GM18505 (cell line): ENCODE measurements at regions not wholly inside any gene's neighbourhood (a gene's known extent, or its start where the extent isn't known, plus 50 kb on each side); places are given as distances from the start of the nearest gene placed in this dataset.

ENCODE experiments used
- ATAC-seq: cut with Tn5 transposase; IDR thresholded peaks from one replicate; pipeline ENCODE4 v1.9.1; 2021; ENCODE audit not compliant: unreplicated experiment
- POLR2A ChIP-seq: IDR thresholded peaks from 4 replicates; pipeline ENCODE4 v1.6.1; 2011; ENCODE audit warnings: borderline replicate concordance; ENCODE audit not compliant: insufficient read depth, insufficient read length; ENCODE audit errors: extremely low read depth

DNA sequence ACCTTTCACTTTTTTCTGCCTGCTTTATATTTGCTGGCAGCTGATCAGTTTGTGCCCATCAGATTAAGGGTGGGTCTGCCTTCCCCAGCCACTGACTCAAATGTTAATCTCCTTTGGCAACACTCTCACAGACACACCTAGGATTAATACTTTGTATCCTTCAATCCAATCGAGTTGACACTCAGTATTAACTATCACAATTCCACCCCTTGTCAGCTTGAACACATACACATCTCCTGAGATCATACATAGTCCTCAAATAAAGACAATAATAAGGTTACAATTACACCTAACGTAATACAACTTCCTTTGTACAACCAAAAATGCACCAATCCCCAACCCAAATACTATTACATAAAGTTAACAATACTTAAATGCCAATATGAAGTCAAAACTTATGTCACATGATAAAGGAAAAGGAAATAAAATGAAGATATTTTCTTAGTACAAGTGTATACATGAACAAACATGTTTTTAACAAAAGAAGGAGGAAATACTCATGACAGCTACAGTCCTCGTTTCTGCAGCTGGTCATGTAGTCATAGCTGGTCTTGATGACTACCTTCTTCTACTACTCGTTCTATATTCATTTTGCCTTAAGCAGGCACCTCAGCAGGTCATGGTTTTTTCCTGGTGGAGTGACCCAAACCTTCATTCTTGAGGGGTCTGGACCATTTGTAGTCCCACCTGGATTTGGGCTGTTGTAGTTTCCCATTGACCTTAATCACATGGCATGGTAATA, 96.7 kb upstream of the CABCOCO1 start:
- TF ChIP-seq POLR2A = no peak
- no peak for ATAC-seq

DNA sequence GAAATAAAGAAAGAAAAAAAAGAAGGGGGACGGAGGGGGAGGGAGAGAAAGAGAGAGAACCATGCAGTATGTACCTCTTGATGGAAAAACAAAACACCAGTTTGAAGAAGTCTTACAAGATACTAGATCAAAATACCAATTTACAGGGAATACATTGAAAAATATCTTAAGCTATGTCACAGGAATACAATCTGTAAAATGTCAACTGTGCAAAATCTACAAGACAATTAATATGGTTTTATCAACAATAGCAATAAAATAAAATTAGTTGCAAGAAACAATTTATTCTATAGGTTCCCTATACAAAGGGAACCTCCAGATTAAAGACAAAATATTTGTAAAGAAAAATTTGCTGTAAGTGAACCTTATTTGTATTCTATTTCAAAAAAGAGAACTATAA, 98.3 kb upstream of the CABCOCO1 start:
- no peak for ATAC-seq
- TF ChIP-seq POLR2A = no peak

DNA sequence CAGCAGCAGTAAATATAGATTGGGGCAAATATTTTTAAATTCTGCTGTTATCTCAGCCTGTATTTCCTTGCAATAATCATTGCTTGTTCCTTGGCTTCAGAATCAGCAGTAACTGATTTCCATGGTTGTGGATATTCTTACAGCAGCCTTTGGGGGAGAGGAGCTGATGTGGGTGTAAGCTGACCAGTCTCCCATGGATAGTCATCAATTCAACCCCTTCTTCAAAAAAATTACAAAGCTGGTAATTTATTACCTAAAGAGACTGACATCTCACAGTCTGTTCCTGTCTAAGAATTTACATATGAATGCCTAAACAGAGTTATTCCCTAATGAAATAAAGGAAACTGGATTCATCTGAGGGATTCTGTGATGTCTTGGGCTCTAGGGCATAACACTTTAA, 103.1 kb upstream of the CABCOCO1 start:
- no peak for ATAC-seq
- no peak for TF ChIP-seq POLR2A

DNA sequence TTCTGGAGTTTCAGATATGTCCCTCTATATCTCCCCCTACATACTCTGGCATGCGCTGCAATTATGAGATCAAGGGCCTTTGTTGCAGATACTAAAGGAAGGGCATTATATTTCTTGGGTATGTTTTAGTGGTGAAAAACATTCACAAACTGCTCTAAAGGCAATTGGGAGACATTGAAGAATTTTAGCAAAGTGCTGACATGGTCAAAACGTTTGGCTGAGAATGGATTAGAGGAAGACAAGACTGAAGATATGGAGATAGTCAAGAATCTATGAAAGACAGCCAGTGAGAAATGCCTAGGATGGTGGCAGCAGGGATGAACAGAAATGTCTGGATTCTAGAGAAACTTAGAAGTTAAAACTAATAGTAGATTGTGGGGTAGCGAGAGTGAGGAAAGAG, 104.5 kb upstream of the CABCOCO1 start:
- no peak for ATAC-seq
- TF ChIP-seq POLR2A = no peak

DNA sequence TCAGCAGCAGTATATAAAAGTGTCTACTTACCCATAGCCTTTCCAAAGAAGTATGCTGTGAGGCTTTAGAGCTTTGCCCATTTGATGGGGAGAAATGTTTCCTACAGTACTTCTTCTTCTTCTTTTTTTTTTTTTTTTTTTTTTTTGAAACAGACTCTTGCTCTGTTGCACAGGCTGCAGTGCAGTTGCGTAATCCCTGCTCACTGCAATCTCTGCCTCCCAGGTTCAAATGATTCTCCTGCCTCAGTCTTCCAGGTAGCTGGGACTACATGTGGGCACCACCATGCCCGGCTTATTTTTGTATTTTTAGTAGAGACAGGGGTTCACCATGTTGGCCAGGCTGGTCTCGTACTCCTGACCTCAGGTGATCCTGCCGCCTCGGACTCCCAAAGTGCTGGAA, 101.7 kb upstream of the TMEM26 start:
- TF ChIP-seq POLR2A = no peak
- no peak for ATAC-seq

DNA sequence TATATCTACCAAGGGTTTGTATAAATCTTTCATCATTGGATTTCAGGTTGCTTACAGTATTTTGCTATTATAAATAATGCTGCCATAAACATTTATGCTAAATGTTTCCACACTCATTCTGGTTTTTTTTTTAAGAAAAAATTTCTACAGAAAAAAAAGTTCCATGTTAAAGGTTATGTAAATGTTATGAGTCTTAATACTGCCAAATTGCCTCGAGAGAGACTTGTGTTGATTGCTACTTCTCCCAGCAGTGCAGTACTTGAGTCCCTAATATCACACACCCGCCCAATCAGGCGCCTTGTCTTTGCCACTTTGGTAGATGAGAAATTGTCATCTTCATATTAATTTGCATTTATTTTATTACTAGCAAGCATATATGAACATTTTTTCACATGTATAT, 96.7 kb upstream of the TMEM26 start:
- TF ChIP-seq POLR2A = no peak
- ATAC-seq = no peak

DNA sequence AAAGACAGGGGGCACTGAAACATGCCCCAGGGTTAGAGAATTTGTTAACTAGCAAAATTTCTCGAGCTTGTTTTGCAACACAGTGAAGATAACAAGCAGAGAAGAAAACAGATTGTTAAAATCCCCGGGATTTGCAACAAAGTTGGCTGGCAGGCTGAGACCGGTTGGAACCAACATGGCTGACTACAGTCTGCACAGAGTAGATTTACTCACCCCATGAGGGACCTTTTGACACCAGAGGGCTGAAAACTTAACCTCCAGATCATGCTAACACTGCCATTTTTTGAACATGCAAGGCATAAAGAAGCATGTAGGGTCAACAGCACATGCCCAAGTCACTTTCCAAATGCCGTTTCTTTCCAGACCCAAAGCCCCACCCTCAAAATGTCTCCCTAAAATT, 95.2 kb upstream of the TMEM26 start:
- no peak for TF ChIP-seq POLR2A
- ATAC-seq = no peak

DNA sequence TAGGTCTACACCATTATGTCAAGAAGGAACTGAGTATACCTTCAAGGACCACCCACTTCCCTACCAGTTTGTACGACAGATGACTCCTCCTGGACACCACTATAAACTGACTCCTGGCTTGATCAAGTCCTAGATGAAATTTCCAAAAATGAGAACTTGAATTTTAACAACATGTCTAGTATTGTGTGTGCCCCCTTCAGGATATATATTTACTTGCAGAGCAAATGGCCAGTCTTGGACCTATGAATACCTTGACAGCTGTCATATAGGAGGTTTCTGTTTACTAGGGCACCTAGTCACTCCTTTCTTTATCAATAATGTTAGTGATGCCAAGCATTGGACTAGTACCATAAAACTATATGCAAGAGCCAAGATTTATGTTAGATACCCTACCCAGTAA, 94.1 kb upstream of the TMEM26 start:
- no peak for TF ChIP-seq POLR2A
- ATAC-seq = no peak

DNA sequence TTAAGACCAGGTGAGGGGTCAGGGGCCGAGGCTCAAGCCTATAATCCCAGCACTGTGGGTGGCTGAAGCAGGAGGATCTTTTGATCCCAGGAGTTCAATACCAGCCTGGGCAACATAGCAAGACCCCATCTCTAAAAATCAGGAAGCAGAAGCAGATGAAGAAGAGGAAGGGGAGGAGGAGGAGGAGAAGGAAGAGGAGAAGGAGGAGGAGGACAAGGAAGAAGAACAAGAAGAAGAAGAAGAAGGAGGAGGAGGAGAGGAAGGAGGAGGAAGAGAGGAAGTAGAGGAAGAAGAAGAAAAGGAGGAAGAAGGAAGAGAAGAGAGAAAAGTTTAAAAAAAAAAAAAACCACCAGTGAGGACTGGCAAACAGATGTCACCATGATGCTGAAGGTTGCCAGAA, 92.0 kb upstream of the TMEM26 start:
- TF ChIP-seq POLR2A = no peak
- ATAC-seq = no peak

DNA sequence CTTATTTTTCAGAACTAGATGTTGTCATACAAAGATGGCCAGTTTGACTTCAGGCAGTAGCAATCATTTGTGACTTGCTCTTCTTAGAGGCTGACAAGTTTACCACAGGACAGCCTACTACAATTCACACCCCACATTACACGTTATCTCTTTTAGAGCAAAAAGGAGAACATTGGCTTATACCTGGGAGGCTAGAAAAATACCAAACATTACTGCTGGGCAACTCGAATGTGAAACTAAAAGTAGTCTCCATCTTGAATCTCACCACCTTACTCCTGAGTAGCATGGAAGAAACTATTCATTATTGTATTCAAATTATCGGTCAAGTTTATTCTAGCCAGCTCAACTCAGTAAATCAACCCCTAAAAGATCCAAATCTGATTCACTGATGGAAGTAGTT, 90.7 kb upstream of the TMEM26 start:
- no peak for ATAC-seq
- no peak for TF ChIP-seq POLR2A

DNA sequence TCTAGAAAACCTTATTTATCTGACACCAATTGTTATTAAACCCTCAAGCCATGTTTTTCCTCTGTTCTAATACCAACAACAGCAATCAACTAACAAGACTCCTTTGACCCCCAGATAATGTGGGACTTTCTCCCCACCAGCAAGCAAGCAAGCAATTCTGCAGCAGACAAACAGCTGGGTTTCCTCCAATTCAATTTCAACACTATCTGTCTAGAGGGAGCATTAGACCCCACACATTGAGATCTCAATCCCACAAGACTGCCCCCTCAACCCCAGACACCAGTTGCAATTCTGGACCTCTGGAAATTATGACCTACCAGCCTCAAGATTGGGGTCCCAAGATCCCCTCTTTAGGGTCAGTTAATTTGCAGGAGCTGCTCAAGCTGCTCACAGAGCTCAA, 89.4 kb upstream of the TMEM26 start:
- no peak for TF ChIP-seq POLR2A
- ATAC-seq = no peak

DNA sequence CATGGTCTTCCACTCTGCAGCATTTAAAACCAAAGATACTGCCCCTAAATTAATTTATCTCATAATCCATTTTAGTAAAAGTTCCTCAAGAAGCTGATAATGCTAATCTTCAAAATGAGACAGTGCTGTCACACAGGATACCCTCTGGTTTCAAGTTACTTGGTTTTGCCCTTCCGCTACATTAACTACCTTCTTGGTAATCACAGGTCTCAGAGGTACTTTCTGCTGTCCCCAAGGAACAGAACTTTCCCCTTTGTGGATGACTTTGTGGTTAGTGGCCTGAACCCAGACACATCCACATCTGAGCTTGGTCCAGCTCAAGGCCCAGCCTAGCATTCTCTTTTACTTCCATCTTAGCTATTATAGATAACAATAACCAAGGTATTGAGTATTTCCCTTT, 88.8 kb upstream of the TMEM26 start:
- no peak for ATAC-seq
- no peak for TF ChIP-seq POLR2A

DNA sequence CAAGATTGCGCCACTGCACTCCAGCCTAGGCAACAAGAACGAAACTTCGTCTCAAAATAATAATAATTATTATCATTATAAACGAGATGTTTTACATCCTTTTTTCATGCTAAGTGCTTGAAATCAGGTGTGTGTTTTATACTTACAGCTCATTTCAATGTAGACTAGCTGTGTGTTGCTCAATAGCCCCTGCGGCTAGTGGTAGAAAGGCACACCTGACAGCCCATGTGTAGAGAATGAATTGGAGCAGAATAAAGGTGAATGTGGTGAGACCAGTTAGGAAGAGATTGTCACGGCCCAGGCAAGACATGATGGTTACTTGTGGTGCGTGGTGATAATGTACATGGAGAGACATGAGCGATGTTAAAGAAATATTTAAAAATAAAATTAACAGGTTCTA, 86.7 kb upstream of the TMEM26 start:
- no peak for TF ChIP-seq POLR2A
- no peak for ATAC-seq

DNA sequence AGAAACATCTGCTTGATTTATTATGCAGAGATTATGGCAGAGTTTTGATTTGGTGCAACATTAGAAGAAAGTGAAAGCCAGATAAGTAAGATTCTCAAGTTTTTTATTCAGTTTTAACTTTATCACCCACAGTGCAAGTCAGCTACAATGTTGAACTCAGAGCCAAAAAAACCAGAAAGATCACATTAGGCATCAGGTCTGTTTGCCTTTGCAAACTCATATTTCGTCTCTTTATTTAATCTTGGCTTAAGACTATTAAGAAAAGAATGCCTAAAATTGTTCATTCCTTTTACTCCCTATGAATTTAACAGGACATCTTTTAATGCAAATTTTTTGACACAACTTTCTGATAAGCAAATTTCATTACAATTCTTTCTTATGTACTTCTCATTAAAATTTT, 76.0 kb upstream of the TMEM26 start:
- ATAC-seq = no peak
- no peak for TF ChIP-seq POLR2A

DNA sequence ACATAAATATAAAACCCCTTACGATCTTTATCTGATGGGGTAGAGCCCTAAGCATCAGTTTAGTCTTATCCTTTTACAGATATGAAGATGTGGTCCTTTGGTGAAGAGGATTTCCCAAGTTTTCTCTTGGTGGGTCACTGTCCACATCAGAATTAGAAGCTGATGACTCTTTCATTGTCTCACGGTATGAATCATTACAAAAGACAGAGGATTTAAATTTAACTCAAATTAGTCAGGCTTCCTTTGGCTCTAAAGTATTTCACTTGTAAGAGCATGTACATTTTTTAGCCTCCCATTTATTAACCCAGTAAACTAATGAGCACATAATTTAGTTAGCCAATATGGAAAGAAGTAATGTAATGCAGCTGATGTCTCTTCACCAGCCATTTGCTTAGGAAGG, 49.9 kb upstream of the TMEM26 start:
- ATAC-seq = no peak
- TF ChIP-seq POLR2A = no peak
